ENCODE measurements at regions not wholly inside any gene's neighbourhood (a gene's known extent, or its start where the extent isn't known, plus 50 kb on each side); places are given as distances from the start of the nearest gene placed in this dataset.

- TF ChIP-seq ZNF652 (CRISPR knock-in tag; IDR thresholded peaks at IDR 0.05; ENCODE audit: borderline replicate concordance, low read depth) (no peak), HNRNPH1 (optimal IDR thresholded peaks at IDR 0.05; ENCODE audit: low read depth, low read length) (no peak), ZSCAN21 (CRISPR knock-in tag; IDR thresholded peaks at IDR 0.05; ENCODE audit: borderline replicate concordance) (no peak), SMAD9 (CRISPR knock-in tag; IDR thresholded peaks at IDR 0.05) (no peak), POLR2G (IDR thresholded peaks at IDR 0.05; ENCODE audit: low read depth, low read length) (no peak), FOXO1 (CRISPR knock-in tag; IDR thresholded peaks at IDR 0.05) (no peak), ZNF407 (CRISPR knock-in tag; IDR thresholded peaks at IDR 0.05; ENCODE audit: not compliant biosample characterization) (no peak), MEF2D (CRISPR knock-in tag; IDR thresholded peaks at IDR 0.05) (no peak), ZFP36L1 (CRISPR knock-in tag; IDR thresholded peaks at IDR 0.05) (no peak), BCL6 (CRISPR knock-in tag; IDR thresholded peaks at IDR 0.05) (no peak), ZNF724P (CRISPR knock-in tag; IDR thresholded peaks at IDR 0.05; ENCODE audit: borderline replicate concordance) (no peak)
Measured at GRCh38 chrX:140860718-140861117, 141.7 kb upstream of the SPANXB1 start (continued).

Data from HepG2 (cell line).